Activated CD8-positive, alpha-beta T cell treated with anti-CD3 and anti-CD28 coated beads, Interleukin-2, amount 10 ng/mL, durations not matched to agents 7 days and 5 days (primary cell): ENCODE measurements at regions not wholly inside any gene's neighbourhood (a gene's known extent, or its start where the extent isn't known, plus 50 kb on each side); places are given as distances from the start of the nearest gene placed in this dataset.
A peak's percentile ranks its signal among the peaks of the same experiment; 100 is the strongest.

Experiments
- ATAC-seq: fragments of 150-1000 bp; cut with Tn5 transposase; one replicate; pipeline ENCODE4 v1.10.0; 2021; ENCODE audit warnings: moderate library complexity
- CTCF ChIA-PET: fragments of 350-600 bp; sonication (Branson Sonifier 250); formaldehyde crosslinking; loops from one replicate; lab custom pipeline; 2021; ENCODE audit warnings: antibody characterized with exemption; lab: Charles Lee
- POLR2A ChIA-PET: fragments of 350-600 bp; sonication (Branson Sonifier 250); formaldehyde crosslinking; loops from one replicate; lab custom pipeline; 2021; ENCODE audit warnings: antibody characterized with exemption; lab: Charles Lee
- DNase-seq: peaks from one replicate; pipeline ENCODE4 v3.0.0-alpha.2; 2020
- H3K27ac Mint-ChIP-seq: one replicate; pipeline ENCODE4 v1.8.0; 2021; ENCODE audit warnings: mild to moderate bottlenecking, mixed read lengths
- H3K27me3 Mint-ChIP-seq: one replicate; pipeline ENCODE4 v1.8.0; 2021; ENCODE audit warnings: low read depth, mixed read lengths
- H3K36me3 Mint-ChIP-seq: one replicate; pipeline ENCODE4 v1.8.0; 2021; ENCODE audit warnings: low read depth, mixed read lengths
- H3K4me1 Mint-ChIP-seq: one replicate; pipeline ENCODE4 v1.8.0; 2021; ENCODE audit warnings: low read depth, mixed read lengths
- H3K4me3 Mint-ChIP-seq: one replicate; pipeline ENCODE4 v1.8.0; 2021; ENCODE audit warnings: mild to moderate bottlenecking, mixed read lengths
- H3K9me3 Mint-ChIP-seq: one replicate; pipeline ENCODE4 v1.8.0; 2022; ENCODE audit warnings: mixed read lengths; ENCODE audit not compliant: insufficient read depth

GRCh38 chrX:4243759-4244158 lies 530.3 kb upstream of the PRKX start:
- Mint-ChIP-seq H3K27me3 (no peaks in the 10 kb centered on the region), H3K4me1 (peaks cover 1% of the 10 kb centered on the region), H3K36me3 (peaks cover 4% of the 10 kb centered on the region), H3K9me3 (peaks cover 4% of the 10 kb centered on the region), H3K4me3 (no peak overlapping the region), H3K27ac (no peak overlapping the region)
- DNase-seq (no peak), ATAC-seq (no peak)
- CTCF ChIA-PET, result no interaction called here
- POLR2A ChIA-PET, result no interaction called here

DNA sequence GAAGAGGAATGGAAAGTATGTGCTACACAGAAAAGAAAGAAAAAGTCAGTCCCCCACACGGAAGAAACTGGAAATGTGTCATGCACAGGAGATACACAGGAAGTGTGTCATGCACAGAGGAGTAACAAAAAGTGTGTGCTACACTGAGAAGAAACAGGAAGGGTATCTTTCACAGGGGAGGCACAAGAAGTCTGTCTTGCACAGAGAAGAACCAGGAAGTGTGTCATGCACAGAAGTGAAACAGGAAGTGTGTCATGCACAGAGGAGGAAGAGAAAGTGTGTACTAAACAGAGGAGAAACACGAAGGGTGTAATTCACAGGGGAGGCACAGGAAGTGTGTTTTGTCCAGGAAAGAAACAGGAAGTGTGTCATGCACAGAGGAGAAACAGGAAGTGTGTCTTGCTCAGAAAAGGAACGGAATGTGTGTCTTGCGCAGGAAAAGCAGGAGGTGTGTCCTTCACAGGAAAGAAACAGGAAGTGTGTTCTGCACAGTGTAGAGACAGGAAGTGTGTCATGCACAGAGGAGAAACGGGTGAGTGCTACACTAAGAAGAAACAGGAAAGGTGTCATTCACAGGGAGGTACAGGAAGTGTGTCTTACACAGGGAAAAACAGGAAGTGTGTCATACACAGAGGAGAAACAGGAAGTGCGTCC lies 527.2 kb upstream of the PRKX start:
- peaks cover 4% of the 10 kb centered on the region for H3K36me3 Mint-ChIP-seq
- H3K27me3 Mint-ChIP-seq, result no peaks in the 10 kb centered on the region
- ChIA-PET CTCF (no interaction called here), POLR2A (no interaction called here)
- no peak overlapping the region for H3K27ac Mint-ChIP-seq
- H3K4me3 Mint-ChIP-seq, result no peak overlapping the region
- H3K4me1 Mint-ChIP-seq, result peaks cover 1% of the 10 kb centered on the region
- ATAC-seq (peak; percentile 65), DNase-seq (no peak)
- H3K9me3 Mint-ChIP-seq, result peaks cover 4% of the 10 kb centered on the region

DNA sequence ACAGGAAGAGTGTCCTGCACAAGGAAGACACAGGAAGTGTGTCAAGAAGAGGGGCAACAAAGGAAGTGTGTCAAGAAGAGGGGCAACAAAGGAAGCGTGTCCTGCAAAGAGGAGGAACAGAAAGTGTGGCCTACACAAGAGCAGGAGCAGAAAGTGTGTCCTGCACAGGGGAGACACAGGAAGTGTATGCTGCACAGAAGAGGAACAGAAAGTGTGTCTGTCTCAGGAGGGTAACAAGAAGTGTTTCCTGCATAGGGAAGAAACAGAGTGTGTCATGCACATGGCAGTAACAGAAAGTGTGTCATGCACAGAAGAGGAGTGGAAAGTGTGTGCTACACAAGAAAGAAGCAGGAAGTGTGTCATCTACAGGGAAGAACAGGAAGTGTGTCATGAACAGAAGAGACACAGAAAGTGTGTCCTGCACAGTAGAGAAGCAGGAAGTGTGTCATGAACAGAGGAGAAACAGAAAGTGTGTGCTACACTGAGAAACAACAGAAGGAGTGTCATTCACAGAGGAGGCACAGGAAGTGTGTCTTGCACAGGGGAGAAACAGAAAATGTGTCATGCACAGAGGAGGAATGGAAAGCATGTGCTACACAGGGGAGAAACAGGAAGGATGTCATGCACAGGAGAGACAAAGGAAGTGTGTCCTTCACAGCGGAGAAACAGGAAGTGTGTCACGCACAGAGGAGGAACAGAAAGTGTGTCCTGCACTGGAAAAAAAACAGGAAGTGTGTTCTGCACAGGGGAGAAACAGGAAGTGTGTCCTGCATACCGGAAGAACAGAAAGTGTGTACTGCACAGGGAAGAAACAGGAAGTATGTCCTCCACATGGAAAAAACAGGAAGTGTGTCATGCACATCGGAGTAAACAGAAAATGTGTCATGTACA lies 526.4 kb upstream of the PRKX start:
- DNase-seq, result no peak
- no peak overlapping the region for H3K27ac Mint-ChIP-seq
- no peaks in the 10 kb centered on the region for H3K27me3 Mint-ChIP-seq
- peaks cover 4% of the 10 kb centered on the region for H3K9me3 Mint-ChIP-seq
- ChIA-PET POLR2A (no interaction called here), CTCF (no interaction called here)
- no peak overlapping the region for H3K4me3 Mint-ChIP-seq
- ATAC-seq, result peak; percentile 33
- peaks cover 1% of the 10 kb centered on the region for H3K4me1 Mint-ChIP-seq
- peaks cover 4% of the 10 kb centered on the region for H3K36me3 Mint-ChIP-seq

- ChIA-PET POLR2A (no interaction called here), CTCF (no interaction called here)
- H3K9me3 Mint-ChIP-seq, result peaks cover 4% of the 10 kb centered on the region
- ATAC-seq (no peak), DNase-seq (no peak)
- peaks cover 1% of the 10 kb centered on the region for H3K4me1 Mint-ChIP-seq
- H3K36me3 Mint-ChIP-seq, result peaks cover 4% of the 10 kb centered on the region
- no peaks in the 10 kb centered on the region for H3K27me3 Mint-ChIP-seq
- H3K27ac Mint-ChIP-seq, result no peak overlapping the region
- no peak overlapping the region for H3K4me3 Mint-ChIP-seq
Observed at GRCh38 chrX:4238916-4239315, 525.5 kb upstream of the PRKX start.

GRCh38 chrX:4225086-4225485 lies 511.6 kb upstream of the PRKX start:
- POLR2A ChIA-PET, result no interaction called here
- Mint-ChIP-seq H3K36me3 (no peaks in the 10 kb centered on the region), H3K4me3 (no peak overlapping the region), H3K27ac (no peak overlapping the region), H3K9me3 (no peaks in the 10 kb centered on the region), H3K27me3 (no peaks in the 10 kb centered on the region), H3K4me1 (no peaks in the 10 kb centered on the region)
- CTCF ChIA-PET, result no interaction called here
- DNase-seq (no peak), ATAC-seq (no peak)

DNA sequence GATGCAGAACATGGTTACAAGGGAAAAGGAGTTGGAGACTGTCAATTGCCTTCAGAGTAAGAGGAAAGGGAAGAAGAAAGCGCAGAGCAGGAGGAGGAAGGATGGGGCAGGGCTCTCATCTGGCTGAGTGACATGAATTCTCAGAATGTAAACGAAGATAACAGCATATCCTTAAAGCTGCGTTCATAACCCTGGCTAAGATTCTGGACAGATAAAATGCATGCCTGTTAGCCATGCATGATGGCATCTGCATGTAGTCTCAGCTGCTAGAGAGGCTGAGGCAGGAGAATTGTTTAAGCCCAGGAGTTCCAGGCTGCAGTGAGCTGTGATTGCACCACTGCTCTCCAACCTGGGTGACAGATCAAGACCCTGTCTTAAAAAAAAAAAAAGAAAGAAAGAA lies 493.5 kb upstream of the PRKX start:
- no peaks in the 10 kb centered on the region for H3K4me1 Mint-ChIP-seq
- POLR2A ChIA-PET, result no interaction called here
- no peak overlapping the region for H3K27ac Mint-ChIP-seq
- DNase-seq, result no peak
- H3K4me3 Mint-ChIP-seq, result no peak overlapping the region
- H3K36me3 Mint-ChIP-seq, result no peaks in the 10 kb centered on the region
- H3K9me3 Mint-ChIP-seq, result no peaks in the 10 kb centered on the region
- no peak for ATAC-seq
- H3K27me3 Mint-ChIP-seq, result no peaks in the 10 kb centered on the region
- CTCF ChIA-PET, result no interaction called here

- H3K27ac Mint-ChIP-seq, result no peak overlapping the region
- DNase-seq, result no peak
- no peaks in the 10 kb centered on the region for H3K27me3 Mint-ChIP-seq
- ATAC-seq, result no peak
- no peak overlapping the region for H3K4me3 Mint-ChIP-seq
- ChIA-PET POLR2A (no interaction called here), CTCF (no interaction called here)
- no peaks in the 10 kb centered on the region for H3K9me3 Mint-ChIP-seq
- no peaks in the 10 kb centered on the region for H3K4me1 Mint-ChIP-seq
- no peaks in the 10 kb centered on the region for H3K36me3 Mint-ChIP-seq
Observed at GRCh38 chrX:4197971-4198370, 484.5 kb upstream of the PRKX start.

GRCh38 chrX:4193500-4194155 lies 480.2 kb upstream of the PRKX start:
- no peak for ATAC-seq
- H3K27ac Mint-ChIP-seq, result no peak overlapping the region
- DNase-seq, result no peak
- H3K27me3 Mint-ChIP-seq, result no peaks in the 10 kb centered on the region
- no peaks in the 10 kb centered on the region for H3K36me3 Mint-ChIP-seq
- H3K9me3 Mint-ChIP-seq, result no peaks in the 10 kb centered on the region
- H3K4me1 Mint-ChIP-seq, result no peaks in the 10 kb centered on the region
- H3K4me3 Mint-ChIP-seq, result no peak overlapping the region
- ChIA-PET POLR2A (no interaction called here), CTCF (no interaction called here)

DNA sequence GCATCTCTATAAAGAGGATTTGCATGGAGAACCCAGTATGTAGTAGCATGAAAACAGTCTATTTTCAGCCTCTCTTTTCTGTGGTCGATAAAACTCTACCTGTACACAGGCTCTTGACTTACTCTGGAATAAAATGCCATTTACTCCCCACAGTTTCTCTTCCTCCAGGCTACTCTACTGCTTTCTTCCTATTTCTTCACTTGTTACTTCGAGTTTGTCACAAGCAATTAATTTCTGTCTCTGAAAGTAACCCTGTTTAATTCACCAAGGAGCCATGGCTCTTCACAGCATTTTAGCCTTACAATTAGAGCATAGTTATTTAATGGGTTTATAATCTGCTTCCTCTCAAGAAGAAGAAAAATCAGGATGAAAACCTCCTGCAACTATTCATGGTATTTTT lies 472.9 kb upstream of the PRKX start:
- DNase-seq (no peak), ATAC-seq (no peak)
- Mint-ChIP-seq H3K9me3 (no peaks in the 10 kb centered on the region), H3K27ac (no peak overlapping the region), H3K36me3 (no peaks in the 10 kb centered on the region), H3K4me1 (no peaks in the 10 kb centered on the region), H3K4me3 (no peak overlapping the region), H3K27me3 (no peaks in the 10 kb centered on the region)
- ChIA-PET CTCF (no interaction called here), POLR2A (no interaction called here)

GRCh38 chrX:4185086-4185485 lies 471.6 kb upstream of the PRKX start:
- no peak overlapping the region for H3K27ac Mint-ChIP-seq
- H3K4me1 Mint-ChIP-seq, result no peaks in the 10 kb centered on the region
- CTCF ChIA-PET, result no interaction called here
- POLR2A ChIA-PET, result no interaction called here
- no peak for ATAC-seq
- H3K36me3 Mint-ChIP-seq, result no peaks in the 10 kb centered on the region
- no peaks in the 10 kb centered on the region for H3K9me3 Mint-ChIP-seq
- H3K27me3 Mint-ChIP-seq, result no peaks in the 10 kb centered on the region
- no peak for DNase-seq
- H3K4me3 Mint-ChIP-seq, result no peak overlapping the region

DNA sequence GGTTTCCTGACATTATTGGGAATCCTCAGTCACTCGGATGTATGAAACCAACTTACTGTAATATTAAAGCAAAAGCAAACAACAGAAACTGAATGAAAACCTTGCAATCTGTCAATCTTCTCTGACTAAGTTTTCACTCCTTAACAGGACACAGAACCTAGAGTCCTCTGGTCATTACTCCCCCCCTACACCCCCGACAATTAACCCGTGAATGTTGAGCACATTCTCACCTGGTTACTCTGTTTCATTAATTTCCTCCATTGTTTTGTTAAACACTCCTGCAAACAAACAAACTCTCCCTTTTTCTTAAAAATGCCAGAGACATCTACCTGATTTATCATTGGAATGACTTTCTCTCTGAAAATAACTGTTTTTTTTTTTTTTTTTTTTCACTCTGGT lies 469.0 kb upstream of the PRKX start:
- DNase-seq (no peak), ATAC-seq (no peak)
- no peaks in the 10 kb centered on the region for H3K27me3 Mint-ChIP-seq
- no peaks in the 10 kb centered on the region for H3K4me1 Mint-ChIP-seq
- H3K4me3 Mint-ChIP-seq, result no peak overlapping the region
- H3K36me3 Mint-ChIP-seq, result no peaks in the 10 kb centered on the region
- ChIA-PET POLR2A (no interaction called here), CTCF (no interaction called here)
- H3K27ac Mint-ChIP-seq, result no peak overlapping the region
- H3K9me3 Mint-ChIP-seq, result no peaks in the 10 kb centered on the region

DNA sequence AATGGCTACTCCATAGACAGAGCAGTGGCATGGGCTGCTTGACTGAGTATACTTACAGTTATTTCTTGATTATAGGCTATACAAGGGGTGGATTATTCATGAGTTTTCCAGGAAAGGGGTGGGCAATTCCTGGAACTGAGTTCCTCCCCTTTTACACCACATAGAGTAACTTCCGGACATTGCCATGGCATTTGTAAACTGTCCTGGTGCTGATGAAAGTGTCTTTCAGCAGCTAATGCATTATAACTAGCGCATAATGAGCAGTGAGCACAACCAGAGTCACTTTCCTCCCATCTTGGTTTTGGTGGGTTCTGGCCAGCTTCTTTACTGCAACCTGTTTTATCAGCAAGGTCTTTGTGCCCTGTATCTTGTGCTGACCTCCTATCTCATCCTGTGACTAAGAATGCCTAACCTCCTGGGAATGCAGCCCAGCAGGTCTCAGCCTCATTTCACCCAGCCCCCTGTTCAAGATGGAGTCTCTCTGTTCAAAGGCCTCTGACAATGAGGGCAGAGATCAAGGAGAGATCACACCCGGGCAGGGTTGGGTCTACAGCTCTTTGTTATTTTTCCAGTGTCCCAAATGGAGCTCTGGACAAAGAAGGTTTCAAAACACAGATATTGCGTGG lies 468.4 kb upstream of the PRKX start:
- no peaks in the 10 kb centered on the region for H3K9me3 Mint-ChIP-seq
- POLR2A ChIA-PET, result no interaction called here
- H3K27ac Mint-ChIP-seq, result no peak overlapping the region
- no peaks in the 10 kb centered on the region for H3K27me3 Mint-ChIP-seq
- CTCF ChIA-PET, result no interaction called here
- no peak for ATAC-seq
- no peak for DNase-seq
- no peaks in the 10 kb centered on the region for H3K36me3 Mint-ChIP-seq
- H3K4me3 Mint-ChIP-seq, result no peak overlapping the region
- H3K4me1 Mint-ChIP-seq, result no peaks in the 10 kb centered on the region
